Upper lobe of left lung (tissue), 6 donors: ENCODE measurements at regions not wholly inside any gene's neighbourhood (a gene's known extent, or its start where the extent isn't known, plus 50 kb on each side); places are given as distances from the start of the nearest gene placed in this dataset.

Source experiments
- ATAC-seq, 2 donors: fragments of 200-7000 bp; cut with Tn5 transposase; one replicate each; pipeline ENCODE4 v1.9.1; 2022; ENCODE audit warnings: mild to moderate bottlenecking in 2 of 2, moderate library complexity in 2 of 2; ENCODE audit not compliant: low FRiP score in 2 of 2
- DNase-seq, 2 donors: peaks; one replicate each; pipeline ENCODE4 v3.0.0-alpha.2; 2019 to 2020
- H3K27ac ChIP-seq, 4 donors: fragments of 200-600 bp; sonication (generic); one replicate each; pipeline ENCODE4 v1.5.1; 2016 to 2019
- H3K27me3 ChIP-seq, 4 donors: fragments of 200-600 bp; sonication (generic); one replicate each; pipeline ENCODE4 v1.5.1; 2017 to 2019
- H3K36me3 ChIP-seq, 4 donors: fragments of 200-600 bp; sonication (generic); one replicate each; pipeline ENCODE4 v1.5.1; 2016 to 2019
- H3K4me1 ChIP-seq, 4 donors: fragments of 200-600 bp; sonication (generic); one replicate each; pipeline ENCODE4 v1.5.1; 2018 to 2019
- H3K4me3 ChIP-seq, 4 donors: fragments of 200-600 bp; sonication (generic); one replicate each; pipeline ENCODE4 v1.5.1; 2017 to 2019; ENCODE audit warnings: mild to moderate bottlenecking in 2 of 4, moderate library complexity in 1 of 4
- H3K9me3 ChIP-seq, 4 donors: fragments of 200-600 bp; sonication (generic); one replicate each; pipeline ENCODE4 v1.5.1; 2018 to 2019
- CTCF ChIP-seq, 6 experiments: fragments of 450-650 bp in 4 of 6; fragments of 200-600 bp in 2 of 6; sonication (generic) in 2 of 6; IDR thresholded peaks; one replicate each; pipeline ENCODE4 v1.5.1; 2016 to 2019; ENCODE audit warnings: antibody characterized with exemption in 6 of 6
- EP300 ChIP-seq, 4 donors: sonication (generic); formaldehyde crosslinking; IDR thresholded peaks; one replicate each; pipeline ENCODE4 v1.5.1; 2017; ENCODE audit warnings: antibody characterized with exemption in 4 of 4, control low read depth in 2 of 4
- POLR2A ChIP-seq, 4 donors: fragments of 450-650 bp; IDR thresholded peaks; one replicate each; pipeline ENCODE4 v1.5.1; 2016 to 2017; ENCODE audit warnings: antibody characterized with exemption in 4 of 4, mild to moderate bottlenecking in 2 of 4
- POLR2AphosphoS5 ChIP-seq, 2 donors: sonication (generic); formaldehyde crosslinking; IDR thresholded peaks; one replicate each; pipeline ENCODE4 v1.5.1; 2017; ENCODE audit warnings: antibody characterized with exemption in 2 of 2
- WGBS, 2 donors: methylation state at CpG; one replicate each; pipeline ENCODE4 v1.1.5; 2017 to 2018; 5-methylcytosine and 5-hydroxymethylcytosine counted together
- donor health status: DM: no; HTN: no; CAD: no; lungs with moderate emphysema.
- donor health status: DM: no; HTN: yes; CAD: no; lungs with severe emphysema.

DNA sequence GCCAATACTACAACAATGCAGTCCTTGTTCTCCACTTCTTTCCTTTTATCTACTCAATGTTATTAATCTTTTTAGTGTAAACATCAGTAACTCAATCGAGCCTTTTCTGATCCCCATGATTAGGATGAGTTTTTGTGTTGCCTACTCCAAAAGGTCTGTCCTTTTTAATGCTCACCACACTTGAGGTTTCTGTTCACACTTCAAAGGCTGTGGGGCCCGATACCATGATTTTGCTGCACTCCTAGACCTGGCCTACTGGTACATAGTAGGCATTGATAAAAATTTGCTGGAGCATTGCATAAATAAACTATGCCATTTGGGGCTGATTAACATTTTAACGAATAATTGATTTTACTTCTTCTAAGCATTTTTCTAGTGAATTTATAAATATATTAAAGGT is 125.4 kb upstream of the KLF12 start:
- H3K4me1 ChIP-seq: no peaks in the 10 kb centered on the region
- WGBS, 2 donors: 74 to 76% methylated on average over 3 of the region's 3 CpGs
- H3K4me3 ChIP-seq: no peak overlapping the region
- ATAC-seq (no peak), DNase-seq (no peak)
- H3K36me3 ChIP-seq: no peaks in the 10 kb centered on the region
- H3K27ac ChIP-seq: no peak overlapping the region
- peaks cover 0 to 10% (median 1%) of the 10 kb centered on the region in 4 donors for H3K9me3 ChIP-seq
- H3K27me3 ChIP-seq: no peaks in the 10 kb centered on the region
- no peak for TF ChIP-seq CTCF (IDR thresholded peaks at IDR 0.05)
- no peak for TF ChIP-seq POLR2AphosphoS5 (IDR thresholded peaks at IDR 0.05)
- no peak for TF ChIP-seq POLR2A (IDR thresholded peaks at IDR 0.05)
- TF ChIP-seq EP300 (IDR thresholded peaks at IDR 0.05): no peak

- Histone ChIP-seq H3K9me3 (peaks cover 0 to 5% (median 0%) of the 10 kb centered on the region in 4 donors), H3K36me3 (no peaks in the 10 kb centered on the region), H3K27me3 (no peaks in the 10 kb centered on the region), H3K27ac (no peak overlapping the region), H3K4me1 (no peaks in the 10 kb centered on the region), H3K4me3 (no peak overlapping the region)
- no peak for DNase-seq
- no peak for TF ChIP-seq POLR2AphosphoS5 (IDR thresholded peaks at IDR 0.05)
- no peak for TF ChIP-seq POLR2A (IDR thresholded peaks at IDR 0.05)
- TF ChIP-seq EP300 (IDR thresholded peaks at IDR 0.05): no peak
- no peak for TF ChIP-seq CTCF (IDR thresholded peaks at IDR 0.05)
- 88 to 89% methylated on average over 4 of the region's 4 CpGs for WGBS, 2 donors
- no peak for ATAC-seq
Observed at GRCh38 chr13:74258961-74259360, 124.8 kb upstream of the KLF12 start.

GRCh38 chr13:74256969-74257368 is 122.8 kb upstream of the KLF12 start:
- no peaks in the 10 kb centered on the region for H3K27me3 ChIP-seq
- H3K36me3 ChIP-seq: no peaks in the 10 kb centered on the region
- TF ChIP-seq CTCF (IDR thresholded peaks at IDR 0.05): no peak
- no peak for TF ChIP-seq POLR2A (IDR thresholded peaks at IDR 0.05)
- H3K4me3 ChIP-seq: no peak overlapping the region
- DNase-seq (no peak), ATAC-seq (no peak)
- H3K27ac ChIP-seq: no peak overlapping the region
- no peaks in the 10 kb centered on the region for H3K4me1 ChIP-seq
- WGBS, 2 donors: 89 to 96% methylated on average over 4 of the region's 4 CpGs
- no peaks in the 10 kb centered on the region for H3K9me3 ChIP-seq

DNA sequence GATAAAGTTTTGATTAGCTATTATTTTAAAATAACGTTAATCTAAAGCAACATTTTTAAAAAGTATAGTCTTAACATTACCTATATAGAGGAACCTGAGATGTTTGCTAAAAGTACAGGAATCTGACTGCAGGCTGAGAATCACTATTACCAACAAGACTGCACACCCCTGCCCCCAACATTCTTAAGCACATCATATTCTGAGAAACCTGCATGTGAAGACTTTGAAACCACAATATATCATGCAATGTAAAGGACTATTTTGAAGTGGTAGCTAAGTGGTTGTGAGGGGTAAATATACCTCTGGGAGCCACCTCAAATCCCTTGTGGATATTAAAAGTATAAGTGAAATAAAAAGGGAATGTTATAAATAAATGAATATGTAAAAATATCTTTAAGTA is 119.0 kb upstream of the KLF12 start:
- Histone ChIP-seq H3K4me1 (no peaks in the 10 kb centered on the region), H3K4me3 (no peak overlapping the region), H3K36me3 (no peaks in the 10 kb centered on the region), H3K9me3 (no peaks in the 10 kb centered on the region), H3K27me3 (no peaks in the 10 kb centered on the region), H3K27ac (no peak overlapping the region)
- ATAC-seq (no peak), DNase-seq (no peak)
- 40 to 86% methylated on average over 1 of the region's 1 CpG for WGBS, 2 donors
- no peak for TF ChIP-seq CTCF (IDR thresholded peaks at IDR 0.05)
- TF ChIP-seq EP300 (IDR thresholded peaks at IDR 0.05): no peak
- no peak for TF ChIP-seq POLR2AphosphoS5 (IDR thresholded peaks at IDR 0.05)
- no peak for TF ChIP-seq POLR2A (IDR thresholded peaks at IDR 0.05)

GRCh38 chr13:74251778-74252519 is 117.7 kb upstream of the KLF12 start:
- 68 to 84% methylated on average over 5 of the region's 5 CpGs for WGBS, 2 donors
- Histone ChIP-seq H3K9me3 (no peaks in the 10 kb centered on the region), H3K4me1 (no peaks in the 10 kb centered on the region), H3K4me3 (no peak overlapping the region), H3K27ac (no peak overlapping the region), H3K36me3 (no peaks in the 10 kb centered on the region), H3K27me3 (no peaks in the 10 kb centered on the region)
- peak; percentile 22 to 43 for ATAC-seq
- TF ChIP-seq CTCF (IDR thresholded peaks at IDR 0.05) (no peak), EP300 (IDR thresholded peaks at IDR 0.05) (no peak), POLR2A (IDR thresholded peaks at IDR 0.05) (no peak), POLR2AphosphoS5 (IDR thresholded peaks at IDR 0.05) (no peak)
- no peak for DNase-seq
